Uterus (tissue), 3 donors: ENCODE measurements at regions not wholly inside any gene's neighbourhood (a gene's known extent, or its start where the extent isn't known, plus 50 kb on each side); places are given as distances from the start of the nearest gene placed in this dataset.

Source experiments
- DNase-seq, 2 donors: peaks; one replicate each; pipeline ENCODE4 v3.0.0-alpha.2; 2019 to 2020
- H3K27ac ChIP-seq, 2 donors: fragments of 200-600 bp; sonication (generic); 1 replicate in 1 of 2; 2 replicates in 1 of 2; pipeline ENCODE4 v1.5.1; 2016 to 2018
- H3K27me3 ChIP-seq, 2 donors: fragments of 200-600 bp; sonication (generic); one replicate each; pipeline ENCODE4 v1.5.1; 2018 to 2019; ENCODE audit warnings: control low read depth in 1 of 2
- H3K36me3 ChIP-seq, 2 donors: fragments of 200-600 bp; sonication (generic); one replicate each; pipeline ENCODE4 v1.5.1; 2019; ENCODE audit warnings: control low read depth in 1 of 2
- H3K4me1 ChIP-seq, 2 donors: fragments of 200-600 bp; sonication (generic); one replicate each; pipeline ENCODE4 v1.5.1; 2018 to 2019; ENCODE audit warnings: control low read depth in 1 of 2
- H3K4me3 ChIP-seq, 2 donors: fragments of 200-600 bp; sonication (generic); 1 replicate in 1 of 2; 2 replicates in 1 of 2; pipeline ENCODE4 v1.5.1; 2018 to 2019; ENCODE audit warnings: mild to moderate bottlenecking in 1 of 2
- H3K9me3 ChIP-seq, 2 donors: fragments of 200-600 bp; sonication (generic); one replicate each; pipeline ENCODE4 v1.5.1; 2019; ENCODE audit warnings: control low read depth in 1 of 2
- POLR2A ChIP-seq, 2 donors: fragments of 450-650 bp; IDR thresholded peaks; one replicate each; pipeline ENCODE4 v1.6.1; 2016; ENCODE audit warnings: antibody characterized with exemption in 2 of 2, mild to moderate bottlenecking in 1 of 2, moderate library complexity in 1 of 2
- intact Hi-C: fragments of 100-400 bp; cut with DNase I; formaldehyde crosslinking; loops from one replicate; pipeline ENCODE4 v1.15.1; 2023; ENCODE audit warnings: low total_unique reads
- TF ChIP-seq, protein P1 (sequence below), 4 experiments: fragments of 200-600 bp in 2 of 4; fragments of 450-650 bp in 2 of 4; sonication (generic) in 2 of 4; IDR thresholded peaks; one replicate each; pipeline ENCODE4 v1.5.1; 2016 to 2019; ENCODE audit warnings: antibody characterized with exemption in 4 of 4, mild to moderate bottlenecking in 2 of 4, moderate library complexity in 1 of 4
- donor health status: DM: yes; HTN: yes; CAD: no.

DNA sequence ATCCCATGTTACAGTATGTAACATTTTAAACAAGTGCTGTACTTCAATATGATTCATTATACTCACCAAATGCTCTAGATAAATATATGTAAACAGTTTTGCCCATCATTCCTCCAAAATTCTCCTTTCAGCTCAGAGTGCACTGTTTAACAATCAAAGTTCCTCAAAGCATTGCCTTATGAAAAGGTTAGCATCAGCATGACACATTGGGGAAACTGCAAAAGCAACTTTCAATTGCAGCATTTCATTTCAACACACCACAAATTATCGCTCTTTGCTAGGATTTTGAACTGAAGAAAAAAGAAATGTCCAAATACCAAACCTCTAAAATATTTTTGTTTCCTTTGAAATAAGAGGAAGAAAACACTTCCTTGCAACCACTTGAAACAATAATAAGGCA, 413.2 kb downstream of the FLRT2 start:
- intact Hi-C loops: no loop called here
- Histone ChIP-seq H3K27me3 (no peaks in the 10 kb centered on the region), H3K4me3 (no peak overlapping the region), H3K36me3 (no peaks in the 10 kb centered on the region), H3K4me1 (no peaks in the 10 kb centered on the region), H3K9me3 (peaks cover 0 to 2% of the 10 kb centered on the region in 2 donors), H3K27ac (no peak overlapping the region)
- TF ChIP-seq, protein P1, sequence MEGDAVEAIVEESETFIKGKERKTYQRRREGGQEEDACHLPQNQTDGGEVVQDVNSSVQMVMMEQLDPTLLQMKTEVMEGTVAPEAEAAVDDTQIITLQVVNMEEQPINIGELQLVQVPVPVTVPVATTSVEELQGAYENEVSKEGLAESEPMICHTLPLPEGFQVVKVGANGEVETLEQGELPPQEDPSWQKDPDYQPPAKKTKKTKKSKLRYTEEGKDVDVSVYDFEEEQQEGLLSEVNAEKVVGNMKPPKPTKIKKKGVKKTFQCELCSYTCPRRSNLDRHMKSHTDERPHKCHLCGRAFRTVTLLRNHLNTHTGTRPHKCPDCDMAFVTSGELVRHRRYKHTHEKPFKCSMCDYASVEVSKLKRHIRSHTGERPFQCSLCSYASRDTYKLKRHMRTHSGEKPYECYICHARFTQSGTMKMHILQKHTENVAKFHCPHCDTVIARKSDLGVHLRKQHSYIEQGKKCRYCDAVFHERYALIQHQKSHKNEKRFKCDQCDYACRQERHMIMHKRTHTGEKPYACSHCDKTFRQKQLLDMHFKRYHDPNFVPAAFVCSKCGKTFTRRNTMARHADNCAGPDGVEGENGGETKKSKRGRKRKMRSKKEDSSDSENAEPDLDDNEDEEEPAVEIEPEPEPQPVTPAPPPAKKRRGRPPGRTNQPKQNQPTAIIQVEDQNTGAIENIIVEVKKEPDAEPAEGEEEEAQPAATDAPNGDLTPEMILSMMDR (IDR thresholded peaks at IDR 0.05): no peak
- no peak for TF ChIP-seq POLR2A (IDR thresholded peaks at IDR 0.05)
- DNase-seq: no peak

DNA sequence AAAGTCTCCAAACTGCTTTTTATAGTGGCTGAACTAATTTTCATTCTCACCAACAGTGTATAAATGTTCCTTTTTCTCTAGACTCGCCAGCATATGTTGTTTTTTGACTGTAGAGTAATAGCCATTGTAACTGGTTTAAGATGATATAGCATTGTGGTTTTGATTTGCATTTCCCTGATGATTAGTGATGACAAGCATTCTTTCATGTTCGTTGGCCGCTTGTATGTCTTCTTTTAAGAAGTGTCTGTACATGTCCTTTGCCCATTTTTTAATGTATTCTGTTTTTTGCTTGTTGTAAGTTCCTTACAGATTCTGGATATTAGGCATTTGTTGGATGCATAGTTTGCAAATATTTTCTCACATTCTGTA, 404.9 kb downstream of the FLRT2 start:
- no peak for DNase-seq
- Histone ChIP-seq H3K36me3 (no peaks in the 10 kb centered on the region), H3K4me1 (no peaks in the 10 kb centered on the region), H3K27me3 (no peaks in the 10 kb centered on the region), H3K9me3 (peaks cover 0 to 6% of the 10 kb centered on the region in 2 donors), H3K4me3 (peak overlapping the region; percentile 14 to 19), H3K27ac (peak overlapping the region; percentile 19 to 34)
- intact Hi-C loops: no loop called here
- TF ChIP-seq POLR2A (IDR thresholded peaks at IDR 0.05): no peak
- TF ChIP-seq, protein P1 (IDR thresholded peaks at IDR 0.05): no peak

DNA sequence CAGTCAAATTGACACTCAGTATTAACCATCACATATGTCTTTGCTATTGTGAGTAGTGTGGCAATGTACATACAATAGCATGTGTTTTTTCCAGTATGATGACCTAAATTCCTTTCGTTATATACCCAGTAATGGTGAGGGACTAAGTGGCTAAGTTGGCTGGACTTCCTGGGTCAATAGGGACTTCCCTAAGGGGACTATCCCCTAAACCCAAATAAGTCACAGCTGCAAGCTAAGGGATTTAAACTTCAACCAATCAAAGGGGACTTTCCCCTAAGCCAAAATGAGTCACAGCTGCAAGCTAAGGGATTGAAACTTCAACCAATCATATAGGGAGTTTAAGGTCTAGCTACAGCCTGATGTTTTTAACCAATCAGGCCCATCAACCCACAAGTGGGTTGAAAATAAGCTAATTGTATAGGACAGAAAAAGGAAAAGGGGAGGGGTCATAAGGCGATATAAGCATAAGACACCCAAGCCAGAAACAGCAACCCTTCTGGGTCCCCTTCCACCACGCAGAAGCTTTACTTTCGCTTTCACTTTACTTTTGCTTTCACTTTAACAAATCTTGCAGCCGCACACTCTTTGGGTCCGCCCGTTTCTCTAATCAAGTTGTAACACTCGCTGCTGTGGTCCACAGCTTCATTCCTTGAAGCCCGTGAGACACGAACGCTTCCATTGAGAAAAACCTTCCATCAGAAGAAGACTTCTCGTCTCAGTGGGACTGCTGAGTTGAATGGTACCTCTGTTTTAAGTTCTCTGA, 404.4 kb downstream of the FLRT2 start:
- H3K4me3 ChIP-seq: peak overlapping the region; percentile 14 to 19
- peaks cover 0 to 6% of the 10 kb centered on the region in 2 donors for H3K9me3 ChIP-seq
- peak; percentile 14 for DNase-seq
- H3K4me1 ChIP-seq: no peaks in the 10 kb centered on the region
- no peaks in the 10 kb centered on the region for H3K27me3 ChIP-seq
- no peaks in the 10 kb centered on the region for H3K36me3 ChIP-seq
- peak overlapping the region; percentile 19 to 34 for H3K27ac ChIP-seq
- TF ChIP-seq, protein P1 (IDR thresholded peaks at IDR 0.05): no peak
- TF ChIP-seq POLR2A (IDR thresholded peaks at IDR 0.05): no peak
- intact Hi-C loops: no loop called here

DNA sequence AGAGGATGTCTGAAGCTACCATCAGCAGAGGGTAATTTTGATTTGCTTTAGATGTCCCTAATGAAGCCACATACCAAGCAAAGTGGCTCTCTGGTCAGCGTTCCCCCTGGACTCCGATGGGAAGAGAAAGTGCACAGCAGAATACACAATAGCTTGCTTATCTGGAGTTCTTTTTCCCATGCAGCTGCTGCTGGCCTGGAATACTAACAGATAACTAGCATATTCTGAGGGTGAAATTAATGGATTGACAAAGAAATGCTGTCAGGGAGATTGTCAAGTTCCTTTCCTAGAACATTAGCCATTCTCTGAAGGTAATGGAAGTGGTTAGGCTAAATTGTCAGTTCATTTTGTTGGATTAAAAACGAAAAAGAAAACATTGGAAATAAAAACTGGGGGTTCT, 391.3 kb downstream of the FLRT2 start:
- no peaks in the 10 kb centered on the region for H3K9me3 ChIP-seq
- no peak for DNase-seq
- H3K4me1 ChIP-seq: no peaks in the 10 kb centered on the region
- no peak overlapping the region for H3K27ac ChIP-seq
- no peaks in the 10 kb centered on the region for H3K36me3 ChIP-seq
- no peak for TF ChIP-seq POLR2A (IDR thresholded peaks at IDR 0.05)
- TF ChIP-seq, protein P1 (IDR thresholded peaks at IDR 0.05): no peak
- H3K27me3 ChIP-seq: no peaks in the 10 kb centered on the region
- no peak overlapping the region for H3K4me3 ChIP-seq
- intact Hi-C loops: no loop called here

DNA sequence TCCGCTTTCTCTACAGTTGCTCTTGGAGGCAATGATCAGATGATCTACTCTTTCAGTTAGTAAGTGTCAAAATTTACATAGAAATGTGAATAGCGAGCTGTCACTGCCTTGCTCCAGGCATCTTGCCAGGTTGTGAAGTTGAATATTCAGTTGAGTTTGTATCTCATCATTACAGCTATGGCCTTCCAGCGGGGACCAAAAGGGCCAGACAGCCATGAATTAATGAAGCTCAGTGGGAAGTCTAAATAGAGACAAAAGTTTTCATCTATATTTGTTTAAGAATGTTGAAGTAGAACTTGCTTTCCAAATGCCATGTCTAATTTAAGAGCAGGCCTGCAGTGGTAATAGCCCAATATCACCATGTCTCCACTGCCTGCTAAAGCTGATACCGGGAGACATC, 387.8 kb downstream of the FLRT2 start:
- Histone ChIP-seq H3K4me3 (no peak overlapping the region), H3K9me3 (no peaks in the 10 kb centered on the region), H3K27ac (no peak overlapping the region), H3K27me3 (no peaks in the 10 kb centered on the region), H3K36me3 (no peaks in the 10 kb centered on the region), H3K4me1 (no peaks in the 10 kb centered on the region)
- TF ChIP-seq POLR2A (IDR thresholded peaks at IDR 0.05): no peak
- TF ChIP-seq, protein P1 (IDR thresholded peaks at IDR 0.05): no peak
- no peak for DNase-seq
- intact Hi-C loops: no loop called here
